NCI-H2107 treated with DMSO at 0.1 percent for 48 hours (cell line): ENCODE measurements at regions not wholly inside any gene's neighbourhood (a gene's known extent, or its start where the extent isn't known, plus 50 kb on each side); places are given as distances from the start of the nearest gene placed in this dataset.

Experiments
- DNase-seq: peaks from one replicate; lab custom pipeline; 2025; ENCODE audit not compliant: unreplicated experiment; lab: John Stamatoyannopoulos, UW

DNA sequence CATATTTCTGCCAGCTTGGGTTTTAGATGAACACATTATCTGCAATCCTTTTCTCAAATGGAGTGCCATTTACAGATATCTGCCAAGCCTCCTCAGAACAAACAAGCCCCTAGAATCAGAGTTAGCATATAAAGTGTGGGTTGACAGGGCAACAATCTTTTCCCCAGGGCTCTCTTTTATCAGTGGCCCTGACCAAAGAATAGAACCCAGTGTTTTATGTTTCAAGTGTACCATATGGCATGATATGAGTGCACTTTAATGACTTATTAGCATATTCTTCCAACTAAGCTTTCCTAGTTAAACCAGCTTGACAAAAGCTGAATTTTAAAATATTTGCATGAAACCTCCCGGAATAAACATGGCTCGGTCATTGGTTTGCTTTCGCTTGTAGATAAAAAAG lies 57.3 kb downstream of the EVX1 start:
- no peak for DNase-seq

DNA sequence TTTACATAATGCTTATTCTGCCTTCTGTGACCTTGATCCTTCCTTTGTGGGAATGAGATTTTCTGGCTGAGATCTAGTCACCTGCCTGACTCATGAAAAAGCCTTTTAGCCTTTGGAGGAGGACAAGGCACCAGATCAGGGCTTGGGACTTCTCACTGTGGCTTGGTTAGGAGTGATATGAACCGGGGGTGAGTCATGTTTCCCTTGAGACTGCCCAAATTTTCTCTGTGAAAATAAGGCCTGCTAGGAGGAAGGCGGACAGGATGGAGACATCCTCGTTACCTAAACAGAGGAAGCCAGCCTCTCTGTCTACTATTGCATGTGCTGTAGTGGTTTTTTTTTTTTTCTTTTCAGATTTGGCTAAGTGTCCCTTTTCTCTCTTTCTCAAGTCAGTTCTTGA lies 57.8 kb downstream of the EVX1 start:
- no peak for DNase-seq

DNA sequence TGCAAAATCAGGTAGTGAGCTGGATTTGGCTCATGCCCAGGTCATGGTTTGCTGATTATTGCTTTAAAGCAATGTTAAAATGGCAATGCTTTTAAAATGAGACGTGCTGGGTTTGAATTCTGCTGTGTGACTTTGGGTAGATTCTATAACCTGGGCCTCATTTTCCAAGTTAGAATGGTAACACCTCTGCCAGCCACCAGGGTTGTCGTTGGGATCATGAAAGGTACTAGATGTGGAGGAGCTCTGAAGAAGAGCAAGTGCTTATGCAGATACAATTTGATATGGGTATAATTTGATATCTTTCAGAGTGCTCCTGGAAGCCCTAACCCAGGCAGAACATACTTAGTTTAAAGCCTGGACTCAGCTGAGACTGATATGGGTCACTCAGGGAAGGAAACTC lies 60.0 kb downstream of the EVX1 start:
- no peak for DNase-seq

DNA sequence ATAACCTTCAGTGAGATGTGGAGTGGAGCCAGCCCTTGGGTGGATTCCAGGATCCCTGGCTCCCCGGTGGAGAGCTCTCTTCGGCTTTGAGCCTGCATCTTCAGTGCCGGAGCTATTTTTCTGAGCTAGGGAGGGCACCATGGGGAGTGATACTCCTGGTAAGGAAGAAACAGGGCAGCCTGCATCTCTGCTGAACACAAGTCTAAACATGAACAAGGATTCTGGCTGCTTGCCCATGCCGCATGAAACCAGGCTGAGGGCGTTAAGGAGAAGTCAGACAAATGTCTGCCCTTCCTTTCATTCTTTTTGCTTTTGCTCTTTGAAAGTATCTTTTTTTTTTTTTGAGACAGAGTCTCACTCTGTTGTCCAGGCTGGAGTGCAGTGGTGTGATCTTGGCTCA lies 60.4 kb downstream of the EVX1 start:
- no peak for DNase-seq

DNA sequence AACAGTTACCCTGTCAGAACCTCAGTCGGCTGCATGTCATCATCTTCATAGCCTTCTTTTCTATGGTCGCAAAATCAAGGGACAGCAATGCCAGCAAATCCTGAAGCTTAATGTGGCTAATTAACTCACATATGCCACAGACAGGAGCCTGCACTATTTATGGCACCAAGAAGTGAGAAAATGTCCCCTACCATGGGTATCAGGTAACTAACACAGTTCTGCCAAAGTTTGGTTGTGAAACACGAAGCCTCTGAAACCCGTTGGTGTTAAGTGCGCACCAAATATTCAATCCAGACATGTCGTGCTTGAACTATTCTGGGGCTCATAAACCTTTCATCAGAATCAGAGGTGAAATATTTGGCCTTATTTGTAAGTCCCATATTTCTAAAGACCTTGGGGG lies 63.3 kb downstream of the EVX1 start:
- no peak for DNase-seq

DNA sequence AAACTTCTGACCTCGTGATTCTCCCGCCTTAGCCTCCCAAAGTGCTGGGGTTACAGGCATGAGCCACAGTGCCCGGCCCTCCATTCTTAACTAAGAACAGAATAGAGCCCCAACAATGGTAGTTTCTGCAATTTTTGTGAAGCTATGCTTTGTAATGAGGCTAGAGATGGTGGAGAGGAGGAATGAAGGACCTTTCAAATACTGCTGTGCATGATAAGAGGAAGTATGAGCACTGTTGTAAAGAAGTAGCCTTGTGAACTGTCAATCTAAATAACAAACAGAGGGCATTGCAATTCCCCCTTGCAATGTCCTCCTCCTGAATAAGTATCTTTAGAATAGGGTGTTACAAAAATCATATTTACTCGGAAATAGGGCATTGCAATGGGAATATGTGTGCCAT lies 70.2 kb downstream of the EVX1 start:
- DNase-seq = no peak

DNA sequence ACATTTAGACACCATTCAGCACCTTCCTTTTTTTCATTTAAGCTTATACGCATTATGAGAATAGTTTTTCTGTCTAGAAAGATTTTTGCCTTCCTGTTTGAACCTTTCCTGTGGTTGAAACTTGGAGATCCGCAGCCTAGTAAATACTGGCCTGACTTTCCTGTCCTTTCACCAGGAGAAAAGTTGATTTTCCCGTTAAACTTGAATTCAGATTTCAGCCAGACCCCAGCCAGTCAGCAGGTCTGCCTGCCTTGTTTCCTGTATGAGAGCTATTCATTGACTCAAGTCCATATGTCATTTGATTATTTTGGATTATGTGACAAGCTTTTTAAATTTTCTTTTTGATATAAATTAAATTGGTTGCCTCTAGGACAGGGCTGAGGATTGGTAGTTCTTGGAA lies 71.5 kb downstream of the EVX1 start:
- no peak for DNase-seq

DNA sequence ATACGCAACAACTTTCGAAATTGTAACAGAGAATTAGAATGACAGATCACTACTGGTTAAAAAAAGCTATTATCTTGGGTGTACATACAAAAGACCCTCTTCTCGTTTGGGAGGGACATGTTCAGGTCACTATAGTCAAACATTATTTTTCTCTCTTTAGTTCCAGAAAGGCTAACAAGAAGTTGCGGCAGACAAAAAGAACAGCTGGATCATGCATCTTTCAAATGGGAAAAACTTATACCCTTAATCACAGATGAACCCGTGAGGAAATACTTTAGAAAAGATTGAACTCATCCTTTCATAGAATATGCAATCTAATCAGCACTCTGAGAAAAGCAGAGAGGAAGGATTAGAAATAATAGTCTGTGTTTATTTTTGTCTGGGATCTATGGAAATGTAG lies 72.5 kb downstream of the EVX1 start:
- no peak for DNase-seq

DNA sequence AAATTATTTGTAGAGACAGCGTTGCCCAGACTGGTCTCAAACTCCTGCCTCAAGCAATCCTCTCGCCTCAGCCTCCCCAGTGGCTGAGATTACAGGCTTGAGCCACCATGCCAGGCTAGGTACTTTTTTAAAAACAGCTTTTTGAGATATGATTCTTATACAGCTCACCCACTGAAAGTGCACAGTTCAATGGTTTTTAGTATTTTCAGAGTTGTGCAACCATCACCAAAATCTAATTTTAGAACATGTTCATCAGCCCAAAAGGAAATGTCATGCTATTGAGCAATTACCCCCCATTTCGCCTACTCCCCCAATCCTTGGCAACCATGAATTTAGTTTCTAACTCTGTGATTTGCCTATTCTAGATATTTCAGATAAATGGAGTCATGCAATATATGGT lies 73.7 kb downstream of the EVX1 start:
- DNase-seq = no peak

DNA sequence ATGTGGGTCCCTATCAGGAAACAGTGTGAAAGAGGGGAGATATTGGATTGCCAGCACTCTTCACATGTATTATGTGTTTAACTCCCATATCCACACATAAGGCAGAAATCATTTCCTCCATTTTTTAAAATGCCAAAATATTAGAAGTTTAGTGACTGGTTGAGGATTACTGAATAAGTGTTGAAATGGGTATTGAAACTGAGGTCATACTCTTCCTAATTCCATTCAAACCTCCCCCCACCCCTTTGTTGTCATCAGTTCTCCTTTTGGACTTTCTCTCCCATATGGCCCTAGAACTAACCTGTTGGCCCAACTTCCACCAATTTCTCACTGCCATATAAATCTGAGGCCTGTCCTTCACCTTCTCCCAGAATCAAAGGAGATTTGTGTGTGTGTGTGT lies 81.6 kb downstream of the EVX1 start:
- DNase-seq = no peak

DNA sequence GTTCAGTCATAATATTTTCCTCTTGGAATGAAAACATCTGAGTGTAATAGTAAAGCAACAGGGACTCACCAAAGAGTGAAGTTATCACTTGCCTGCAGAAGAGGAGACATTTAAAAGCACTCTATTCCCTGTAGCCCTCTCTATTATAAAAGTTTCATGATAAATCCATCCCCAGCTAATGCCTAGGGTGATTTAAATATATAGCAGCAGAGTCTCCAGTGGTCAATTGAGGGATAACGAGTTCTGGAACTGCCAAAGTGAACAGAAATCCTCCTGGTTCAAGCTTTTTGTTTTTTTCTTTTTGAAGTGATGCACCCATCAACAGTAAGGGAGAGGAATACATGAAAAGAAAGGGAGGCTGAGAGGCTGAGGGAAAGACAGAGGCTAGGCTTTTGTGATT lies 87.3 kb downstream of the EVX1 start:
- no peak for DNase-seq

DNA sequence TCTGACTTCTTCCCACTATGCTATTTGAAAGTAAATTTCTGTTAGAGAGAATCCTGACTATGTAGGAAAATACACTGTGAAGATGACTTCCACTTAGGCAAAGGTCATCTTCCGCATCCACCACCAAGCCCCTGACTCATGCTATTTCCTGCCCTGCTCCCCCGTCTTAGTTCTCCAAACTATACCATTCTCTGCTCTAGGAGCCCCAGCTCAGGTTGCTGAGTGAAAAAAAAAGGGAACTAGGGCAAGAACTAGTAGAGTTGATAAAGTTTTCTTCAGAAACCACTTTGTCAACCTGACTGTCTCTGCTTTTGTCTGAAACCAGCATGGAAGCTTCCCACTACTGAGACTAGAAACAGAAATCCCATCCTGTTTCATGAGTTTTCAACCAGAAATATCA lies 96.9 kb downstream of the EVX1 start:
- no peak for DNase-seq

DNA sequence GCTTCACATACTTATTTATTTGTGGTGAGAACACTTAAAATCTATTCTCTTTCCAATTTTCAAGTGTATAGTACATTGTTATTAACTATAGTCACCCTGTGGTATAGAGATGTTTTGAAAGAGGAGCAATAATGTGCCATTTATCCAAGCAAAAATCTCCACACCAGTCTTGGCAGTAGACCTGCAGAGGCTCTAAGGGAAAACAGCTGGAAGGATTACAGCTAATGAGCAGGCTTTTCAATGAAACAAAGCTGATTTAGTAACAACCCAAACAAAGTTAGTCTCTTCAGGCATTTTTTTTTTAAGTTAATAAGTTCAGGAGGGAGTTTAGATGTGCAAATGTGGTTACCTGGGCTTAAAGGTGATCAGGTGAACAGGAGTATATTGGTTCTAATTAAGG lies 101.9 kb downstream of the EVX1 start:
- no peak for DNase-seq

DNA sequence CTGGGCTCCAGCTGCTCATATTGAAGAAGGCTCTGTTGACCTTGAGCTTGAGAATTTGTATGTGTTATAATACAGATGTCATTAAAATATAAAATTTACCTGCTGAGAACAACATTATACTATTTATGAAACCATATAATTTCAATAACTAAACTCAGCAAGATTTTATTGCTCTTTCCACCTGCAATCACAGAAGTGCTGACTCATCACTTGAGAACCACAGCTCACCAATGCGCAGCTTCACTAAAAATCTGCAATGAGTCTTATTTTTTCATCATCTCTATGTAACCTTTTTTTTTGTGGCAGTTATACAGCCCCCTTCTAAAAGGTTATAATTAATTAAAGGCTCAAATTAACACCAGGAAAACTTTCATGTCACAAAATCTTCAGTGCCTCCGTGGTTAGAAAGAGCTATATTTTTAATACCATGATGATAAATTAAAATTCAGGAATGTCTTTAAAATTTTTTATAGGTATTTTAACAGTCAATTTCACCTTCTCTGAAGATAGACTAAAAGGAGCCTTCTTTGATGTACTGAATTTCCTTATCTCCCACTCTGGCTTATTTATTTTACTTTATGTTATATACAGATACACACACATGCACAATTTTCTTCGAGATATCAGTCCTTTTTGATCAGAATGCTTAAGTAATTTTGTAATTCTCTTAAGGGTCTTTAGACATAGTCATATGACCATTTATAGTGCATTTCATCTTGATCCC lies 102.7 kb downstream of the EVX1 start:
- DNase-seq = no peak

DNA sequence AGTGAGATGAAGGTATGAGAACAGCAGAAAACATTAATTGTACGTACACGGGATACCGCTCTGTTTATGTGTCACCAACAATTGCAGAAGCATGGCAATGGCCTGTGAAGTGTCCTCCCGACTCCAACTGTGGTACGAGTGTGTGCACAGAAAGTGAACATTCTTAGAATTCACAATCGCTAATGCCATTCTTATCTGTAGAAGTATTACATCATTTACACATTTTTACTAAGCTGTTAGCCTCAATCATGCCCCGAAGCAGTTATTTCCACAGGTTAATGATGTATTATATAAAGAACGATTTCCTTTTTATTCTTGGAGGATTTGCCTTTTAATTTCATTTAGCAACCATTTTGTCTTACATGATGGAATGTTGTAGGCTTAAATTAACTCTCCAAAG lies 103.4 kb downstream of the EVX1 start:
- DNase-seq = no peak

DNA sequence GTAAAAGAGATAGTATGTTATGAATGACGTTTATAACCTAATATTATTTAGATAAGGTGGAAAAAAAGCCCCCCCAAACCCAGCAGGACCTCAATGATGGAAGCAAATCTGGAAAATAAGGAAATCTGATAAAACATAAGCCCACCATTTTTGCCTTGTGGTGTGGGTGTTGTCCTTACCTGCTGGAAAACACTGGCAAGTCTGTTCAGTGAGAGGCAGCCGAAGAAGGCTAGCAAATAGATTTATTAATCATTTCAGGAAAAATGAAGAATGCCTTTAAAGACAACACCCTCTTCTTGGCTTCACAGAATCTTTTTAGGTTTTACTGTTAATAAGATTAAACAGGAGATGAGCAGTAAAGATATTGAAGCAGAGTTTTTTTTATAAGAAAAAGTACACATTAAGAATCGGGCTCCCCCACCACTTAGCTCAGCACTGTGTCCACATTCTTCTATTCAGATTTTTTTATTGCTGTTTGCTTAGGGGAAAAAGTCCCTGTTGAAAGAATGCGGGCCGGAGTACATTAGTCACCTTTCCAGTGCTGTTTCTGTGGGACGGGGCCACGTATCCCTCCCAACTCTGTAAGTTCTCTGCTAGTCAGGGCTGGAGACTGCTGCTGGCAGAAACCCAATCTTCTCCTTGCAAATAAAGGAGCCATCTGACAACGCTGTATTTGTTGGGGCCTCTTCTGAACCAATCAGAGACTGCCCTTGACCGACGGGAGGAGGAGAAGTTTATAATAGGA lies 104.1 kb downstream of the EVX1 start:
- no peak for DNase-seq

DNA sequence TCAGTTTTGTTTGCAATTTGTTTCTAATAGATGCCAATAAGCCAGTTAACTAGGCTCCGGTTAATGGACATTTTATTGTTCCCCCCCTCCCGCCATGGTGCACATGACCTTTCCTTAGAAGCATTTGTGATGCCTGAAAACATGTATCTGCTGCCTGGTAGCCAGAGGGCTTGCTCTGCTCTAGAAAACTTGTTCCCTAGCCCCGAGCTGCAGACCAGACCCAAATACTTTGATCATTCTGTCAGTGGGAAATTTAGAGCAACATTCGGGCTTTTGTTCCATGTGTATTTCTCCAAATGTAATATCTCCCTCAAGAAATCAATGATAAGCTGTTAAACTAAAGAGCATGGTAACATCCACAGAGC lies 104.7 kb downstream of the EVX1 start:
- no peak for DNase-seq

DNA sequence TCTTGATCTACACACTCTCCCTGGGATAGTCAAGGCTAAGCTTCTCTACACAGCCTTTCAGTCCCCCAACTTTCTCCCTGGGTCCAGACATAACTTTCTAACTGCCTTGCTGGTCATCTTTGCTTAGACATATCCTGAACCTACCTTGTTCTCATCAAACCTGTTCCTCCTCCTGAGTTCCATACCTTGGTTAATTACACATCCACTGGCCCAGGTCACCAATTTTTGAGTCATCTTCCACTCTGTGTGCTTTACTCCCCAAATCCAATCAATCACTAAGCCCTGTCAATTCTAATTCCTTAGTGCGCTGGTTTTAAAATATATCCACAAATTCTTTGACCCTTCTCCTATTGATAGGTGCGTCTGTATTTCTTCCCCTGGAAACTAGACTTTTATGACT lies 107.0 kb downstream of the EVX1 start:
- DNase-seq = no peak

DNA sequence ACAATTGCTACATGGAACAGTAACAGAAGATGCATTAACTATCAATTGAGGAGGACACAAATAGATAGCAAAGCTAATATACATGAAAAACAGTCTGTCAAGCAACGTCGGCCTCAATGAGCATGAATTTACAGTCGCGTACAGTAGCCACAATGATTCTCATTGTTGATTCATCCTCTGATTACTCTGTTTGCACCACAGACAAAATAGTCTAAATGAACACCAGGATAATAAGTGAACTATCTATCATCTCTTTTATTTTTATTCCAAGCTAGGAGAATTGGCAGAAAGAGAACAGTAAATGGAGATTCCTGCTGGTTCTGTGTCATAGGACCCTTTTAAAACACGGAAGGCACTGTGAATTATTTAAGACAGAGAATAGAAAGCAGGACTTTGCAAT lies 108.5 kb downstream of the EVX1 start:
- no peak for DNase-seq

DNA sequence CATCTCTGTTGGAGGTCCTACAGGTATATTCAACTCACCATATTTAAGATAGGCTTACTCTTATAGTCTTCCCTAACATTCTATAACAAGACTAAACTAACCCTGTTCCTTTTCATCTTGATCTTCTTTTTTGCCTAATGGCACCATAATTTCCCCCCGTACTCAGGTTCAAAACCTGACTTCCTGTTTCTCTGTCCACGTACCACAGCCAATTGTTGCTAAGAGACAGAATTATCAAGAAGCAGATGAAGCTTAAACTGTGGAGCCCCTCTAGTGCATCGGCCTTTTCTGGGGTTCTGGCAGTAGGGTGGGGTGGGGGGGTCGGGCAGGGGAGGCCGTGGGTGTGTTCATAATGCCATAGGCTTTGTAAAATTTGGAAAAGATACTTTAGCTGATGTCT lies 109.2 kb downstream of the EVX1 start:
- no peak for DNase-seq

DNA sequence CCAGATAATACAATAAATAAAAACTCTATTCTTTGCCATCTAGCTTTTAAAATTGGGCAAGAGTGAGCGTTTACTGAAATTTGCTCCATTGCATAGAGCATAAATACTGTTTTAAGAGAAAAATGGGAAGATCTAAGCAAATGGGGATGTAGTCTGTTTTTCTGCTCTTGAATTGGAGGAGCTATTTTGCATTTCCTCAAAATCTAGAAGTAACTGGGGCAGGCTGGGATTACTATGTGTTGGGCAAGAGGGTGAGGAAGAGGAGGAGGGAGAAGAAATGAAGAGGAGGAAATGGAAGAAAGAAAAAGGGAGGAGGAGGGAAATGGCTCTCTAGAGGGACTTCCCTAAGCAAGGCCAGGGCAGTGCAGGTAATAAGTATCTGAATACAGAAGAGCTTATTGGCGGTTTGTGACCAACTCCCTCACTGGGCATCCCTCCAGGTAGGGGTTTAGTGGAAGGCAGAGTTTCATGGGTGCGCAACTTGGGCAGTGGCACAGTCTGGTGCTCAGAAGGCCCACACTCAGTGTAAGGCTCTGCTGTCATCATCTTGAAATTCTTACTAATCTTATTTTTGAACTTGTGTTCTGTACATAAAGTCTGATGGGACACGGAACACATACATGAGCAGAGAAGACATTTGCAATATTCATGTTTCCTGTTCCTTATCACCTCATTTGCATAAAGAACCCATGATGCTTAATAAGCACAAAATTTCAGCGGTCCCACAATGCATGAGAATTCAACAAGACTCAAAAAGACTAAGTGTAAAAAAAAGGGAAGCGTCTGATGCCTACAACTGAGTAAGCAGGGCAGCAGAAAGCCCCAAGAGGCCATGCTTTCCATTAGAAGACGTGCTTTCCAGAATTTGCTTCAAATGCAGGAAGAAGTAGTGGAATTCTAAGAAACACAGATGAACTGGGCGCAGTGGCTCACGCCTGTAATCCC lies 116.9 kb downstream of the EVX1 start:
- no peak for DNase-seq

DNA sequence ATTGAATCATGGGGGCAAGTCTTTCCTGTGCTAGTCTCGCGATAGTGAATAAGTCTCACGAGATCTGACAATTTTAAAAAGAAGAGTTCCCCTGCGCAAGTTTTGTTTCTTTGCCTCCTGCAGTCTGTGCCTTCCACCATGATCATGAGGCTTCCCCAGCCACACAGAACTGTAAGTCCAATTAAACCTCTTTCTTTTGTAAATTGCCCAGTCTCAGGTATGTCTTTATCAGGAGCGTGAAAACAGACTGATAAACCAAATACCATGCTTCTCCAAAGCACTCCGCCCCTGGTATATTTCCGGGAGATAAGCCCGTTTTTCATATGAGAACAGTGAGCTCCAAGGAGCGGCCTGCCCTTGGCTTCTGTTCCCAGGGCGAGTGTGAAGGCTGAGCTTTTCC lies 118.9 kb downstream of the EVX1 start:
- DNase-seq = no peak
